Heart left ventricle (tissue), 16 donors: ENCODE measurements at regions not wholly inside any gene's neighbourhood (a gene's known extent, or its start where the extent isn't known, plus 50 kb on each side); places are given as distances from the start of the nearest gene placed in this dataset.
"Not testable (repeated sequence)": the region's sequence is repeated elsewhere in the genome, so short reads cannot be mapped to it uniquely, and the experiment has no call there.

Source experiments
- ATAC-seq, 4 donors: fragments of 200-7000 bp; cut with Tn5 transposase; one replicate each; pipeline ENCODE4 v1.9.1; 2020 to 2022; ENCODE audit warnings: moderate library complexity in 4 of 4, mild to moderate bottlenecking in 3 of 4, moderate number of reproducible peaks in 1 of 4
- DNase-seq, 5 donors: peaks; one replicate each; pipeline ENCODE4 v3.0.0-alpha.2; 2020
- H3K27ac ChIP-seq, 12 donors: fragments of 200-600 bp; sonication (generic) in 4 of 12; one replicate each; pipeline versions ENCODE4 v1.5.0 to v1.8.0; 2016 to 2022; ENCODE audit warnings: mild to moderate bottlenecking in 2 of 12
- H3K27me3 ChIP-seq, 9 donors: fragments of 200-600 bp; sonication (generic) in 2 of 9; one replicate each; pipeline versions ENCODE4 v1.5.1 to v1.8.0; 2016 to 2022; ENCODE audit warnings: mild to moderate bottlenecking in 3 of 9
- H3K36me3 ChIP-seq, 9 donors: fragments of 200-600 bp; sonication (generic) in 2 of 9; one replicate each; pipeline versions ENCODE4 v1.5.0 to v1.8.0; 2018 to 2022; ENCODE audit warnings: mild to moderate bottlenecking in 2 of 9
- H3K4me1 ChIP-seq, 12 donors: fragments of 200-600 bp; sonication (generic) in 4 of 12; one replicate each; pipeline versions ENCODE4 v1.5.0 to v1.8.0; 2016 to 2022; ENCODE audit warnings: mild to moderate bottlenecking in 3 of 12
- H3K4me3 ChIP-seq, 12 donors: fragments of 200-600 bp; sonication (generic) in 4 of 12; one replicate each; pipeline versions ENCODE4 v1.5.0 to v1.8.0; 2017 to 2022; ENCODE audit warnings: mild to moderate bottlenecking in 9 of 12, moderate library complexity in 4 of 12
- H3K9me3 ChIP-seq, 12 donors: fragments of 200-600 bp; sonication (generic) in 4 of 12; one replicate each; pipeline versions ENCODE4 v1.5.0 to v1.8.0; 2016 to 2022; ENCODE audit warnings: mild to moderate bottlenecking in 1 of 12
- POLR2A ChIP-seq, 2 donors: fragments of 450-650 bp; IDR thresholded peaks; one replicate each; pipeline ENCODE4 v1.6.1; 2017; ENCODE audit warnings: antibody characterized with exemption in 2 of 2, mild to moderate bottlenecking in 2 of 2, moderate library complexity in 2 of 2
- WGBS, 4 donors: extraction: QIAGEN DNeasy Blood & Tissue Kit in 2 of 4; methylation state at CpG; one replicate each; pipeline versions ENCODE4 v1.1.5 to v1.1.7; 2013 to 2018; 5-methylcytosine and 5-hydroxymethylcytosine counted together
- intact Hi-C, 10 donors: fragments of 100-400 bp; cut with DNase I; formaldehyde crosslinking; loops; one replicate each; pipeline versions ENCODE4 v1.11.1 to v1.14.2; 2022
- TF ChIP-seq, protein P1 (sequence below), 12 donors: fragments of 200-600 bp; sonication (generic) in 4 of 12; IDR thresholded peaks; one replicate each; pipeline versions ENCODE4 v1.5.0 to v1.8.0; 2018 to 2022; ENCODE audit warnings: antibody characterized with exemption in 12 of 12, mild to moderate bottlenecking in 5 of 12
- donor health status: ischemic (EF 13 %, LVEDD 7.1; RV severe dilation, severe dysfunction).
- donor health status: healthy with polysubstance abuse.
- donor health status: DM: no; HTN: yes; CAD: no.
- donor health status: DM: no; HTN: no; CAD: no.
- donor health status: ischemic (EF 25% LVEDD 6.9; RV normal size, moderate dysfunction).
- donor health status: ischemic (EF 25% LVEDD 5.7; RV mildly dilated, moderate dysfunction).
- donor health status: healthy.
- donor health status: DM: yes; HTN: yes; CAD: no.
- donor health status: ischemic (EF 35%, LVEDD 5.7; RV mildly dilated, moderate dysfunction).
- donor health status: nonischemic (EF 11% LVEDD 7.7; RV severe dilation, severe dysfunction).
- donor health status: DM: yes; HTN: yes; CAD: no.
- donor health status: PGD.
- donor health status: ischemic (EF 29% LVEDD 5.4; RV normal size, mild dysfunction).
- donor health status: nonischemic (EF 23%, LVEDD 6.1; RV moderate dilation, normal function).

DNA sequence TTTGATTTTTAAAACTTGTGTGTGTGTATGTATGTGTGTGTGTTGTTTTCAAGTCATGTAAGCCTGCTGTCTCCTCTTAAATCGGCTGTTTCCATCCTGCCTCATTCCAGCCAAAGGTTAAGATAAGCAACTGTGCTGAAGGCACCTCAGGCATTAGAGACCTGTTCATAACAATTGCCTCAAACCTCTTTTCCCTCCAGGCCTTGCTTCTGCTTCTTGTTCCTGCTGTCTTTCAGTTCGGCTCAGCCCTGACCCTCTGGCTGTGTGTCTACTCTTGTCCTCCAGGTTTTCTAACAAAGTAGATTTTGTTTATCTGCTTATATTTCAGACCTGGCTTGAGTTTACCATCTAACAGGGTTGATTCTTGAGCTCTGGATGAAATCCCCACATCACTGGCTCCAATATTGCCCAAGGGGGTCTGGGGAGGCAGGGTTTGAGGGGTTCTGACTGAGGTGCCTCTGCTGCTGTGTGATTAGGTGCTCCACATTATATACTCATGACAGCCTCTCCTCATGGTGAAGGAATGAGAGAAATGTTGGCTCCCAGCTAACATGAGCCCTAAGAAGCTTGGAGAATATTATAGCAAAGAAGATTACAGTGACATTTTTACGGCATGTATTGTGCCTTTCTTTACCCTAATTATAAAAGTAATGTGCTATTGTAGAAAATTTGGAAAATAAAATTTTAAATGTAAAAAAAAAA is 229.7 kb upstream of the PIK3R1 start:
- WGBS, 4 donors, result 42 to 57% (median 49%) methylated on average over 3 of the region's 3 CpGs
- peaks cover 0 to 6% (median 0%) of the 10 kb centered on the region in 12 donors for H3K9me3 ChIP-seq
- H3K27ac ChIP-seq, result peak overlapping the region in 8 of 12 donors; percentile 6 to 62 (median 47)
- intact Hi-C loops, result no loop called here
- no peaks in the 10 kb centered on the region for H3K36me3 ChIP-seq
- DNase-seq, result no peak
- no peaks in the 10 kb centered on the region for H3K27me3 ChIP-seq
- ATAC-seq, result peak in 2 of 4 donors; percentile 35 to 64
- H3K4me3 ChIP-seq, result no peak overlapping the region
- no peak for TF ChIP-seq POLR2A (IDR thresholded peaks at IDR 0.05)
- TF ChIP-seq, protein P1, sequence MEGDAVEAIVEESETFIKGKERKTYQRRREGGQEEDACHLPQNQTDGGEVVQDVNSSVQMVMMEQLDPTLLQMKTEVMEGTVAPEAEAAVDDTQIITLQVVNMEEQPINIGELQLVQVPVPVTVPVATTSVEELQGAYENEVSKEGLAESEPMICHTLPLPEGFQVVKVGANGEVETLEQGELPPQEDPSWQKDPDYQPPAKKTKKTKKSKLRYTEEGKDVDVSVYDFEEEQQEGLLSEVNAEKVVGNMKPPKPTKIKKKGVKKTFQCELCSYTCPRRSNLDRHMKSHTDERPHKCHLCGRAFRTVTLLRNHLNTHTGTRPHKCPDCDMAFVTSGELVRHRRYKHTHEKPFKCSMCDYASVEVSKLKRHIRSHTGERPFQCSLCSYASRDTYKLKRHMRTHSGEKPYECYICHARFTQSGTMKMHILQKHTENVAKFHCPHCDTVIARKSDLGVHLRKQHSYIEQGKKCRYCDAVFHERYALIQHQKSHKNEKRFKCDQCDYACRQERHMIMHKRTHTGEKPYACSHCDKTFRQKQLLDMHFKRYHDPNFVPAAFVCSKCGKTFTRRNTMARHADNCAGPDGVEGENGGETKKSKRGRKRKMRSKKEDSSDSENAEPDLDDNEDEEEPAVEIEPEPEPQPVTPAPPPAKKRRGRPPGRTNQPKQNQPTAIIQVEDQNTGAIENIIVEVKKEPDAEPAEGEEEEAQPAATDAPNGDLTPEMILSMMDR (IDR thresholded peaks at IDR 0.05), result no peak
- H3K4me1 ChIP-seq, result peaks cover 0 to 28% (median 13%) of the 10 kb centered on the region in 12 donors

DNA sequence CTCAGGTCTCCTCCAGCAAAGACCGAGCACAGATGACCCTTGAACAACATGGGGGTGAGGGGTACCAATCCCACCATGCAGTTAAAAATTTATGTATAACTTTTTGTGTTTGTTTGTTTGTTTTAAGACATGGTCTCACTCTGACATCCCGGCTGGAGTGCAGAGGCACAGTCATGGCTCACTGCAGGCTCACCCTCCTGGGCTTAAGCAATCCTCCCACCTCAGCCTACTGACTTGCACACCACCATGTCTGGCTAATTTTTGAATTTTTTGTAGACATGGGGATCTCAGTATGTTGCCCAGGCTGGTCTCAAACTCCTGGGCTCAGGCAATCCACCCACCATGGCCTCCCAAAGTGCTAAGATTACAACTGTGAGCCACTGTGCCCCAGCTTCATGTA is 231.0 kb upstream of the PIK3R1 start:
- Histone ChIP-seq H3K4me1 (peaks cover 0 to 22% (median 9%) of the 10 kb centered on the region in 12 donors), H3K4me3 (no peak overlapping the region), H3K36me3 (no peaks in the 10 kb centered on the region), H3K27me3 (no peaks in the 10 kb centered on the region), H3K27ac (no peak overlapping the region), H3K9me3 (peaks cover 0 to 6% (median 0%) of the 10 kb centered on the region in 12 donors)
- ATAC-seq (no peak), DNase-seq (no peak)
- no peak for TF ChIP-seq POLR2A (IDR thresholded peaks at IDR 0.05)
- TF ChIP-seq, protein P1 (IDR thresholded peaks at IDR 0.05), result no peak
- intact Hi-C loops, result no loop called here
- WGBS, 4 donors, result 94 to 100% (median 97%) methylated on average over 2 of the region's 2 CpGs

DNA sequence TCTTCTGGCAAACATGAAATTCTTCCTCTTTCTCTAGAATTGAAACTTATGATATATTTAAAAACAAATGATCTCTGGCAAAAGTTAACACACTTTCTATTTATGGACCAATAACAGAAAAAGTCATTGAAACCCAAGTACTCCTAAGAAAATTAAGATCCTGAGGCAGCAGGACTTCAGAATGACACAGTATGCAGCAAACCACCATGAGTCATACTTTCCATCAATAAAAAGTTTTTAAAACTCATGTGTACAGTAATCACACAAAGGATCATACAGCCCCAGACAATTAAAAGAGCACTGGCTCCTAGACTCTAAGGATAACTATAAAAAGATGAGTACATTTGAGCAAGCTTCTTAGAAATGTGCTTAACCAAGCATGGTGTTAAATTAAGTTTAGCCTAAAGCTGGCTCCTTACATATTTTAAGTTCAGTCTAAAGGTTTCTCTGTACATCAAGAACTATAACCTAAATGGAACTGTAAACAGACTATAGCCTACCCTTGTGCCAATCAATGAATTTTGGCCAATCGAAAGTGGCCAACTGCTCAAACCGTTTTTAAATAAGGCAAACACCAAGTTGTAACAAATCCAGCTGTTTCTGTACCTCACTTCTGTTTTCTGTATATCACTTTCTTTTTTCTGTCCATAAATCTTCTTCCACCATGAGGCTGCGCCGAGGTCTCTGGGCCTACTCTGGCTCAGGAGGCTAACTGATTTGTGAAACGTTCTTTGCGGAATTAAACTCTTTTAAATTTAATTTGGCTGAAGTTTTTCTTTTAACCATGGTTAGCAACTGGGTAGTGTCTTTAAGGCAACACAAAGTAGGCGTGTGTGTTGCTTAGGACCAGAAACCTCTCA is 232.1 kb upstream of the PIK3R1 start:
- peaks cover 0 to 5% (median 0%) of the 10 kb centered on the region in 12 donors for H3K9me3 ChIP-seq
- DNase-seq (no peak), ATAC-seq (peak in 1 of 4 donors; percentile 28)
- TF ChIP-seq POLR2A (IDR thresholded peaks at IDR 0.05), result no peak
- TF ChIP-seq, protein P1 (IDR thresholded peaks at IDR 0.05), result no peak
- 91 to 95% (median 94%) methylated on average over 7 of the region's 7 CpGs for WGBS, 4 donors
- intact Hi-C loops, result no loop called here
- H3K4me3 ChIP-seq, result no peak overlapping the region
- peak overlapping the region in 1 of 12 donors; percentile 16 for H3K27ac ChIP-seq
- no peaks in the 10 kb centered on the region for H3K27me3 ChIP-seq
- no peaks in the 10 kb centered on the region for H3K36me3 ChIP-seq
- H3K4me1 ChIP-seq, result peaks cover 0 to 17% (median 4%) of the 10 kb centered on the region in 12 donors

DNA sequence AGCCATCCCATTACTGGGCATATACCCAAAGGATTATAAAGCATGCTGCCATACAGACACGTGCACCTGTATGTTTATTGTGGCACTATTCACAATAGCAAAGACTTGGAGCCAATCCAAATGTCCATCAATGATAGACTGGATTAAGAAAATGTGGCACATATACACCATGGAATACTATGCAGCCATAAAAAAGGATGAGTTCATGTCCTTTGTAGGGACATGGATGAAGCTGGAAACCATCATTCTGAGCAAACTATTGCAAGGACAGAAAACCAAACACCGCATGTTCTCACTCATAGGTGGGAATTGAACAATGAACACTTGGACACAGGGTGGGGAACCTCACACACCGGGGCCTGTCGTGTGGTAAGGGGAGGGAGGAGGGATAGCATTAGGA is 233.4 kb upstream of the PIK3R1 start:
- H3K36me3 ChIP-seq, intact Hi-C loops, H3K9me3 ChIP-seq, DNase-seq, H3K27me3 ChIP-seq, H3K4me3 ChIP-seq, ATAC-seq, H3K27ac ChIP-seq: not testable (repeated sequence)
- 94 to 99% (median 96%) methylated on average over 4 of the region's 4 CpGs for WGBS, 4 donors
- H3K4me1 ChIP-seq, result peaks cover 0 to 20% (median 8%) of the 10 kb centered on the region in 12 donors
